Spleen (tissue), 11 donors: ENCODE measurements at regions not wholly inside any gene's neighbourhood (a gene's known extent, or its start where the extent isn't known, plus 50 kb on each side); places are given as distances from the start of the nearest gene placed in this dataset.

Source experiments
- DNase-seq: peaks from one replicate; pipeline ENCODE4 v3.0.0-alpha.2; 2020
- H3K27ac ChIP-seq, 8 donors: fragments of 200-600 bp; sonication (generic) in 7 of 8; 1 replicate in 4 of 8; 2 replicates in 4 of 8; pipeline versions ENCODE4 v1.5.0 to v1.8.0; 2016 to 2021; ENCODE audit warnings: inconsistent platforms in 4 of 8, mild to moderate bottlenecking in 4 of 8, moderate library complexity in 1 of 8
- H3K27me3 ChIP-seq, 7 donors: fragments of 200-600 bp; sonication (generic) in 6 of 7; replicated peaks in 1 of 7; 1 replicate in 4 of 7; 2 replicates in 3 of 7; pipeline versions ENCODE4 v1.5.0 to v1.8.0; 2016 to 2021; ENCODE audit warnings: inconsistent platforms in 3 of 7, mild to moderate bottlenecking in 1 of 7
- H3K36me3 ChIP-seq, 6 donors: fragments of 200-600 bp; sonication (generic) in 5 of 6; 1 replicate in 4 of 6; 2 replicates in 2 of 6; pipeline versions ENCODE4 v1.5.0 to v1.8.0; 2016 to 2021; ENCODE audit warnings: inconsistent platforms in 2 of 6
- H3K4me1 ChIP-seq, 6 donors: fragments of 200-600 bp; sonication (generic) in 5 of 6; 1 replicate in 3 of 6; 2 replicates in 3 of 6; pipeline versions ENCODE4 v1.5.0 to v1.8.0; 2016 to 2021; ENCODE audit warnings: inconsistent platforms in 3 of 6
- H3K4me3 ChIP-seq, 8 donors: fragments of 200-600 bp; sonication (generic) in 7 of 8; 1 replicate in 4 of 8; 2 replicates in 4 of 8; pipeline versions ENCODE4 v1.5.0 to v1.8.0; 2016 to 2021; ENCODE audit warnings: inconsistent platforms in 4 of 8, mild to moderate bottlenecking in 4 of 8, moderate library complexity in 2 of 8
- H3K9me3 ChIP-seq, 8 donors: fragments of 200-600 bp; sonication (generic) in 7 of 8; 1 replicate in 4 of 8; 2 replicates in 4 of 8; pipeline versions ENCODE4 v1.5.0 to v1.8.0; 2016 to 2021; ENCODE audit warnings: inconsistent platforms in 4 of 8
- POLR2A ChIP-seq, 3 donors: fragments of 450-650 bp; IDR thresholded peaks; one replicate each; pipeline ENCODE4 v1.5.1; 2017; ENCODE audit warnings: antibody characterized with exemption in 3 of 3, mild to moderate bottlenecking in 1 of 3
- POLR2AphosphoS5 ChIP-seq, 3 donors: sonication (generic); formaldehyde crosslinking; IDR thresholded peaks; one replicate each; pipeline ENCODE4 v1.5.1; 2017; ENCODE audit warnings: antibody characterized with exemption in 3 of 3
- WGBS, 5 donors: extraction: QIAGEN DNeasy Blood & Tissue Kit in 3 of 5; methylation state at CpG; one replicate each; pipeline versions ENCODE4 v1.1.5 to v1.1.7; 2013 to 2018; 5-methylcytosine and 5-hydroxymethylcytosine counted together
- intact Hi-C: fragments of 100-400 bp; cut with DNase I; formaldehyde crosslinking; loops from one replicate; pipeline ENCODE4 v1.15.0; 2023; ENCODE audit warnings: low total_unique reads
- TF ChIP-seq, protein P1 (sequence below), 11 experiments: fragments of 200-600 bp in 7 of 11; fragments of 450-650 bp in 4 of 11; sonication (generic) in 4 of 11; IDR thresholded peaks in 8 of 11; conservative IDR thresholded peaks in 3 of 11; 1 replicate in 7 of 11; 2 replicates in 4 of 11; pipeline versions ENCODE4 v1.4.0 to v1.8.0; 2016 to 2021; ENCODE audit warnings: antibody characterized with exemption in 11 of 11, inconsistent platforms in 4 of 11, mild to moderate bottlenecking in 1 of 11
- donor health status: healthy with polysubstance abuse.
- donor health status: DM: no; HTN: no; CAD: no; lungs with moderate emphysema.
- donor health status: DM: no; HTN: no; CAD: no.
- donor health status: Bipolar disorder and iron deficiency.
- donor health status: healthy.
- donor health status: DM: no; HTN: no; CAD: no.
- donor health status: DM: yes; HTN: yes; CAD: no.

GRCh38 chr11:134756811-134757540 is 344.9 kb upstream of the B3GAT1 start:
- Histone ChIP-seq H3K27ac (no peak overlapping the region), H3K36me3 (no peaks in the 10 kb centered on the region), H3K4me1 (no peaks in the 10 kb centered on the region), H3K27me3 (peaks cover 0 to 34% (median 0%) of the 10 kb centered on the region in 7 donors), H3K4me3 (no peak overlapping the region), H3K9me3 (no peaks in the 10 kb centered on the region)
- DNase-seq, result peak; percentile 47
- 60 to 70% (median 68%) methylated on average over 9 of the region's 9 CpGs for WGBS, 5 donors
- intact Hi-C loops, result no loop called here
- TF ChIP-seq POLR2A (IDR thresholded peaks at IDR 0.05) (no peak), POLR2AphosphoS5 (IDR thresholded peaks at IDR 0.05) (no peak)
- TF ChIP-seq, protein P1, sequence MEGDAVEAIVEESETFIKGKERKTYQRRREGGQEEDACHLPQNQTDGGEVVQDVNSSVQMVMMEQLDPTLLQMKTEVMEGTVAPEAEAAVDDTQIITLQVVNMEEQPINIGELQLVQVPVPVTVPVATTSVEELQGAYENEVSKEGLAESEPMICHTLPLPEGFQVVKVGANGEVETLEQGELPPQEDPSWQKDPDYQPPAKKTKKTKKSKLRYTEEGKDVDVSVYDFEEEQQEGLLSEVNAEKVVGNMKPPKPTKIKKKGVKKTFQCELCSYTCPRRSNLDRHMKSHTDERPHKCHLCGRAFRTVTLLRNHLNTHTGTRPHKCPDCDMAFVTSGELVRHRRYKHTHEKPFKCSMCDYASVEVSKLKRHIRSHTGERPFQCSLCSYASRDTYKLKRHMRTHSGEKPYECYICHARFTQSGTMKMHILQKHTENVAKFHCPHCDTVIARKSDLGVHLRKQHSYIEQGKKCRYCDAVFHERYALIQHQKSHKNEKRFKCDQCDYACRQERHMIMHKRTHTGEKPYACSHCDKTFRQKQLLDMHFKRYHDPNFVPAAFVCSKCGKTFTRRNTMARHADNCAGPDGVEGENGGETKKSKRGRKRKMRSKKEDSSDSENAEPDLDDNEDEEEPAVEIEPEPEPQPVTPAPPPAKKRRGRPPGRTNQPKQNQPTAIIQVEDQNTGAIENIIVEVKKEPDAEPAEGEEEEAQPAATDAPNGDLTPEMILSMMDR (IDR thresholded peaks at IDR 0.05 in 8 of 11, conservative IDR thresholded peaks at IDR 0.05 in 3 of 11), result no peak

GRCh38 chr11:134755535-134755934 is 343.5 kb upstream of the B3GAT1 start:
- no peak overlapping the region for H3K27ac ChIP-seq
- 67 to 83% (median 77%) methylated on average over 10 of the region's 10 CpGs for WGBS, 5 donors
- no peaks in the 10 kb centered on the region for H3K36me3 ChIP-seq
- H3K4me1 ChIP-seq, result no peaks in the 10 kb centered on the region
- no peaks in the 10 kb centered on the region for H3K9me3 ChIP-seq
- DNase-seq, result no peak
- peaks cover 0 to 35% (median 0%) of the 10 kb centered on the region in 7 donors for H3K27me3 ChIP-seq
- TF ChIP-seq, protein P1 (IDR thresholded peaks at IDR 0.05 in 8 of 11, conservative IDR thresholded peaks at IDR 0.05 in 3 of 11), result no peak
- no peak for TF ChIP-seq POLR2A (IDR thresholded peaks at IDR 0.05)
- no peak for TF ChIP-seq POLR2AphosphoS5 (IDR thresholded peaks at IDR 0.05)
- no peak overlapping the region for H3K4me3 ChIP-seq
- intact Hi-C loops, result no loop called here

- Histone ChIP-seq H3K4me1 (no peaks in the 10 kb centered on the region), H3K4me3 (no peak overlapping the region), H3K27ac (no peak overlapping the region), H3K36me3 (no peaks in the 10 kb centered on the region), H3K27me3 (peaks cover 0 to 35% (median 0%) of the 10 kb centered on the region in 7 donors), H3K9me3 (no peaks in the 10 kb centered on the region)
- intact Hi-C loops, result no loop called here
- DNase-seq, result no peak
- no peak for TF ChIP-seq POLR2AphosphoS5 (IDR thresholded peaks at IDR 0.05)
- no peak for TF ChIP-seq POLR2A (IDR thresholded peaks at IDR 0.05)
- TF ChIP-seq, protein P1 (IDR thresholded peaks at IDR 0.05 in 8 of 11, conservative IDR thresholded peaks at IDR 0.05 in 3 of 11), result no peak
- WGBS, 5 donors, result 61 to 80% (median 66%) methylated on average over 17 to 19 of the region's 19 CpGs
Observed at GRCh38 chr11:134754521-134755198, 342.6 kb upstream of the B3GAT1 start.
